A673 (cell line): ENCODE measurements at regions not wholly inside any gene's neighbourhood (a gene's known extent, or its start where the extent isn't known, plus 50 kb on each side); places are given as distances from the start of the nearest gene placed in this dataset.

Experiments used
- EZH2 ChIP-seq: fragments of 200-600 bp; sonication (generic); IDR thresholded peaks from 2 replicates; pipeline ENCODE4 v1.6.1; 2017; ENCODE audit warnings: borderline replicate concordance, low read depth, mild to moderate bottlenecking, mixed read lengths, antibody characterized with exemption, low read length; ENCODE audit not compliant: poor library complexity, severe bottlenecking
- TF ChIP-seq, protein P1 (sequence below): fragments of 300-800, 200-600 bp; sonication (generic); conservative IDR thresholded peaks from 2 replicates; pipeline ENCODE4 v1.5.1; 2017; ENCODE audit warnings: low read depth, mild to moderate bottlenecking, antibody characterized with exemption, low read length, moderate library complexity, mixed read lengths

DNA sequence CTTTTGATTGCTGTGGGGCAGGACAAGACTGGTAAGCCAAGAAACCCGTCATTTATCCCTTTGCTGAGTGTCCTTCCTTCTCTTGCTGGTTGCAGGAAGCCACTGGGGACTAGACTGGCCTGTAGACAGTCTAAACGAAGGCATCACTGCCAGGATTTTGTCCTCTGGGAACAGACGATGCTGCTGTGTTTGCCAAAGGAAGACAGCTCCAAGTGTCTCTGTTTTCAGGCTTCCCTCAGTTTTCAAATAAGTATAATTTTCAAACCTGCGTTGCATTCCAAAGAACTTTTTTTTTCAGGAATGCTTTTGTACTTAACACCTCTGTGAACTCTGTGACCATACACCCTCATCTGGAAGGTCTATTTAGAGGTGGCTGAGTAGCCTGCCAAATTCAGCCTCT lies 269.4 kb downstream of the HLX start:
- TF ChIP-seq, protein P1, sequence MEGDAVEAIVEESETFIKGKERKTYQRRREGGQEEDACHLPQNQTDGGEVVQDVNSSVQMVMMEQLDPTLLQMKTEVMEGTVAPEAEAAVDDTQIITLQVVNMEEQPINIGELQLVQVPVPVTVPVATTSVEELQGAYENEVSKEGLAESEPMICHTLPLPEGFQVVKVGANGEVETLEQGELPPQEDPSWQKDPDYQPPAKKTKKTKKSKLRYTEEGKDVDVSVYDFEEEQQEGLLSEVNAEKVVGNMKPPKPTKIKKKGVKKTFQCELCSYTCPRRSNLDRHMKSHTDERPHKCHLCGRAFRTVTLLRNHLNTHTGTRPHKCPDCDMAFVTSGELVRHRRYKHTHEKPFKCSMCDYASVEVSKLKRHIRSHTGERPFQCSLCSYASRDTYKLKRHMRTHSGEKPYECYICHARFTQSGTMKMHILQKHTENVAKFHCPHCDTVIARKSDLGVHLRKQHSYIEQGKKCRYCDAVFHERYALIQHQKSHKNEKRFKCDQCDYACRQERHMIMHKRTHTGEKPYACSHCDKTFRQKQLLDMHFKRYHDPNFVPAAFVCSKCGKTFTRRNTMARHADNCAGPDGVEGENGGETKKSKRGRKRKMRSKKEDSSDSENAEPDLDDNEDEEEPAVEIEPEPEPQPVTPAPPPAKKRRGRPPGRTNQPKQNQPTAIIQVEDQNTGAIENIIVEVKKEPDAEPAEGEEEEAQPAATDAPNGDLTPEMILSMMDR: no peak
- TF ChIP-seq EZH2: no peak
